MM.1S (cell line): ENCODE measurements at regions not wholly inside any gene's neighbourhood (a gene's known extent, or its start where the extent isn't known, plus 50 kb on each side); places are given as distances from the start of the nearest gene placed in this dataset.

Experiments
- CTCF ChIP-seq: fragments of 300-600 bp; sonication (generic); IDR thresholded peaks from 2 replicates; pipeline ENCODE4 v1.5.1; 2016; ENCODE audit warnings: antibody characterized with exemption, low read length, mixed read lengths
- EZH2 ChIP-seq: fragments of 300-600 bp; sonication (generic); optimal IDR thresholded peaks from 2 replicates; pipeline ENCODE3; 2017; ENCODE audit warnings: low read depth, mild to moderate bottlenecking, antibody characterized with exemption, low read length, mixed read lengths
- EZH2phosphoT487 ChIP-seq: fragments of 300-600 bp; sonication (generic); IDR thresholded peaks from 2 replicates; pipeline ENCODE4 v1.6.1; 2018; ENCODE audit warnings: antibody characterized with exemption, low read length

DNA sequence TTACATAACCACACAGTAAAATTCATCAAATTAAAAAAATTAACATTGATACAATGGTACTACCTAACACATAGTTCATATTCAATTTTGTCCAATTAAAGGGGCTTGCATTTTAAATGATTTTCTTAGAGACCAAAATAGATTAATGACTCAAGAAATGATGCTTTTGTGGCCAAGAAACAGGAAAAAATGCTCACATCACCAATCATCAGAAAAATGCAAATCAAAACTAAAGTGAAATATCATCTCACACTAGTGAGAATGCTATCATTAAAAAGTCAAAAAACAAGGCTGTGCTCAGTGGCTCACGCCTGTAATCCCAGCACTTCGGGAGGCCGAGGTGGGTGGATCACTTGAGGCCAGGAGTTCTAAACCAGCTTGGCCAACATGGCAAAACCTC, 235.6 kb downstream of the PIK3C3 start:
- TF ChIP-seq EZH2 (no peak), CTCF (no peak), EZH2phosphoT487 (no peak)
